ENCODE measurements at regions not wholly inside any gene's neighbourhood (a gene's known extent, or its start where the extent isn't known, plus 50 kb on each side); places are given as distances from the start of the nearest gene placed in this dataset.
"Not testable (repeated sequence)": the region's sequence is repeated elsewhere in the genome, so short reads cannot be mapped to it uniquely, and the experiment has no call there.

DNA sequence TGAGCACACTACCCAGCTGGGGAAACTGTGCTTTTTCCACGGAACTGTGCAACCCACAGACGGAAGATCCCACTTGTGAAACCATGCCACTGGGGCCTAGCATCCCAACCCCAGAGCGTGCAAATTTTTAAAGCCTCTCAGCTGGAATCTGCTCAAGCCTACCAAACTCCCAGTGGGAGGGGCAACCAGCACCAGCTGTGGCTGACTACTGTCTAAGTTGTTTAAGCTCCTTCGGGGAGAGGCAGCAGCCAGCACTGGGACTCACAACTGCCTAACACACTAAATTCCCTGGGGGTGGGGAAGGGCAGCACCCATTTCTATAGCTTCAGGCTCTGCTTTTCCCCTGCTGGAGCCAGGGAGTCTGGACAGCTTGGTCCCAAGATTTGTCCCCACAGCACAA is 287.6 kb upstream of the MSX2 start:
- DNase-seq (ENCODE audit: low read depth) = no peak

DNA sequence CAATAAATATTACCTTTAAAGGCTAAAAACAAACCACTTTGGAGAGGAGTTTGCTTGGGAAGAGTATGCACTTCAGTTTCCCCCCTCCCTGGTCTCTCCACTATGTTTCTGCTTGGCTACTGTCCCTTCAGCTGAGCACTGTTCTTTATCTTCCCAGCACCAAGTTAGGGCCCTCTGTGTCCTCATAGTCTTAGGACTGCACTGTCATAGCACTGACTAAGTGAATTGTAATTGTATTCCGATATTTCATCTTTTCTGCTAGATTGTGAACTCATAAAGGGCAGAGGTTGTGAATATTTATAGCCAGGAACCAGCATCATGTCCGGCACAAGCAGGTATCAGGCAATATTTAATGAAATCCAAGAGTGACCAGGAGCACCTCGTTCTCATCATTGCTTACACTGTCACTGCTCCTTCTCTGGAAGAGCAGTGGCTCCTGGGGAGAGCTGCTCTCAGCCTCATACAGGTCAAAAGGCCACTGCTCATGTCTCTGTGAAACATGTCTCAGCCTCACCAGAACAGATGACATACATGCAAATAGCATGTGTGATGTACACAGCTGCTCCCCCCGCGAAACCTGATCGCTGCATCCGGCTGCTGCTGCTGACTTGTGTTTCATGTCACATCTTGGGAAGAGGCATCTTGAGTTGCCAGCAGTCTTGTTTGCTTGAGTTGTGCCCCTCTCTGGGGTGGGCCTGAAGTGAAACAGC is 279.7 kb upstream of the MSX2 start:
- no peak for DNase-seq (ENCODE audit: low read depth)

DNA sequence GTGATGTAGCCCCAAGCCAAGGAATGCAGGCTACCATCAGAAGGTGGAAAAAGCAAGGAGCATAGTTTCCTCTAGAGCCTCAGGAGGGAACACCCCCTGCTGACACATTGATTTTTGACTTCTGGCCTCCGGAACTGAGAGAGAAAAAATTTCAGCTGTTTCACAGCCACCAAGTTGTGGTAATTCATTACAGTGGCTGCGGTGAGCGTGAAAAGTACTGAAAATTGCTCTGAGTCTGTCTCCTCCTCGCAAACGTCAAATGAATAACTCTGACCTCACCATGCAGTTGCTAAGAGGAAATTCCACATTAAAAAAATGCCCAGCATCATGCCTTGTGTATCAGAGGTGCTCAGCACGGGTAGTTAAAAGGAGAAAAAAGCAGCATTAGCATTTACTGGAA is 277.9 kb upstream of the MSX2 start:
- DNase-seq (ENCODE audit: low read depth) = no peak

DNA sequence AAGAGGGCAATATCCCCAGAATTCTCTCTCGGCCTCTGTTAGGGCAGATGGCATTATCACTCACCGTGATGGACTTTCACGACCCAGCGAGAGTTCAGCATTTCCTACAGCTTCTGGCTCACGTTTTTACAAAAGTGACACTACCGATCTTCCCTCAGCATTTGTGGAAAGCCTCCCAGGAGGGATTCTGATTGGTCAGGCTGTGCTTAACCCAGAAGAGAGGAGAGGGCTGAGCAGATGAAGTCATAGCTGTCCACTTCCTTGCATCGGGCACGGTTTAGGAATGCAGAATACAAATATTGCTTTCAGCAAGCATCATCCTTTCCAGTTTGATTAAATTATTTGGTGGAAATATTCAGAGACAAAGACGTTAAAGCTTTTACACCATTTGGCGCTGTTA is 277.4 kb upstream of the MSX2 start:
- no peak for DNase-seq (ENCODE audit: low read depth)

DNA sequence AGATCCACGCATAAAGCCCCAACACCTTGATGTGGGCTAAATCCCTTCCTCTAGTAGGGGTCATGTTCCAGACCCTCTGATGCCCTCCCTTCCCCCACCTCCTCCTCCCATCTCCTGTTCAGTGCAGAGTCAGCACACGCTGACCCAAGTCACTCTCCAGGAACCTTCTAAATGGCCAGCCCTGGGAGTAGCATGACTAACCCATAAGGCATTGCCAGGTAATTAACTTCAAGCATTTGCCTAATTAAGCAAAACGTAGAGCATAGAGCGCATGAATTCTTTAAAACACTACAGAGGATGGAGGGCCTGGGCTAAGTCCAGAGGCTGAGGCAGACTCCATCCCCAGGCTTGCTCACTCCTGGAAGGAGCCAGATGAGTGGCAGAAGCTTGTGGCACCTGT is 276.3 kb upstream of the MSX2 start:
- DNase-seq (ENCODE audit: low read depth) = no peak

DNA sequence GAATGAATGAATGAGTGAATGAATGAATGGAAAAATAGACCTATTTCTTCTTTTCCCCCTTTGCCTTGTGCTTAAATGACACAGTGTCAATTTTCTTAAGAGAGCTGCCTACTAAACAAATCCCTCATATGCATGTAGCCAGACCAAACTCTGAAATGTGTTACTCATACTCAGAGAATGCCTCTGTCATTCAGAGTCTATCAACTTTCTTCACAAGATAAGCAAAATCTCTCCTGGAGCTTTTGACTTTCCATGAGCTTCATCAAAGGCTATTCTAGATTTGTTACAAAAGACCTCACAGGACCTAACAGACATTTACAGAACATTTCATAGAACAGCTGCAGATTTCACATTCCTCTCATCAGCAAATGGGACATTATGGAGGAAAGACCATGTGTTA is 275.7 kb upstream of the MSX2 start:
- no peak for DNase-seq (ENCODE audit: low read depth)

DNA sequence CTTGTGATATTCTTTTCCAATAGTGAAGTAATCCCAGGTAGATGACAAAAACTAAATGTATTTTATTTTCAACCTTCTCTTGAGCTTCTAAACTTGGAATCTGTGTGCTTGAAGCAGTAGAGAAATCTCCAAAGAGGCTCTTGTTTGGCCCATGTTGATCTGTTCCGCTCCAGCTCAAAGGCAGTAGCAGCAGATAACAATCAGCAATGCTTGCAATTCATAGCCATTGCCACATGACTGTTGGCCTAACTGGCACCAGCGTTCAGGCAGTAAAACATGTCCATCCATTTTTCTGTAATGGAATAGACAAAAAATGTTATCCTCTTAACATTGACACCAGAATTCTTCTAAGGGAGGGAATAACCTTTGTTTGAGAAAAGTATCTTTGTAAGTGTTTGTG is 270.7 kb upstream of the MSX2 start:
- no peak for DNase-seq (ENCODE audit: low read depth)

DNA sequence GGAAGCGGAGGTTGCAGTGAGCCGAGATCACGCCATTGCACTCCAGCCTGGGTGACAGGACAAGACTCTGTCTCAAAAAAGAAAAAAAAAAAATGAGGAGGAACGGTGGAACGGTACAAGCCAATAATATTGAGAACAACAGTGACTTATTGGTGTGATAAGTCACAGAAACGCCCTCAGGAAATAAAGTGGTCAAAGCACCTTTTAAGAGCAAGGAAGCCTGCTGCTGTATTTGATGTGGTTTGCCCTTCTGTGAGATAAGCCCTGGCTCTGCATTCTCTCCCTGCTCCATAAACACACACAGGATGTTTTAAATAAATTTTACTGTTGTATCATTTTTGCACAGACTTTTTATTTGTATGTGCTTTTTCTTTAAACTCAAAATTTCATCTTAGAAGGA is 269.9 kb upstream of the MSX2 start:
- DNase-seq (ENCODE audit: low read depth) = no peak

DNA sequence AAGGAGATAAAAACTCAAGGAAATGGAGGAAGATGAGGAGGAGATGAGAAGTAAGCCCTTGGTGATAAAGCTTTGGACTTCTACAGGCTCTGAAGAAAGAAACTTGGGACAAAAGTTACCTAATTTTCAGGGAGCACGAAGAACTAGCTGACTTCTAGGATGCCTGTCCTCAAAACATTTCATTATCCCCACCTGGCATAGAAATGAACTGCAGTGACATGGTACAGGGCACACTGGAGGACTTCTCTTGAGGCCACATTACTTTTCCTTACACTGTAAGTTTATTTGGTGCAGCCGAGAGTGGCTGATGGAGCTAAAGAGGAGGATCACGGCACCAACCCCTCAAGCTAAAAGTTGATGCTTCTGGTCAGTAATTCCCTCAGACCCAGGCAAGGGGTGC is 269.5 kb upstream of the MSX2 start:
- no peak for DNase-seq (ENCODE audit: low read depth)

DNA sequence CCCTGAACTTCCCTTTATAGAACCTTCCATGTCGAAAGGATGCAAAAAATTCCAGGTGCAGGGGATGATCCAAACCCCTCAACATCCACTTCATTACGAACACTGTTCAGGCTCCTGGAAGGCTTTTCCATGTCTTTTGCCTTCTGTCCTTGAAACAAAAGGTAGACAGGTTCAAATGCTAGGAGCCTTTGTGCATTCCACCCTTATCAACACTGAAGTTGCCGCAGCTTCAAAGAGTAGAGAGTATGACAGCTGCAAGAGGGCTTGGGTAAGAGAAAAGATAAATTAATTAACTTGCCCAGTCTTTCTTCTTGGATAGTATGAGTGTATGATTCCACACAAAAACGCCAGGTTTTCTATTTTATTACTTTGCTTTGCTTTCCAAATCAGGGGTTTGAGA is 269.1 kb upstream of the MSX2 start:
- DNase-seq (ENCODE audit: low read depth) = no peak

DNA sequence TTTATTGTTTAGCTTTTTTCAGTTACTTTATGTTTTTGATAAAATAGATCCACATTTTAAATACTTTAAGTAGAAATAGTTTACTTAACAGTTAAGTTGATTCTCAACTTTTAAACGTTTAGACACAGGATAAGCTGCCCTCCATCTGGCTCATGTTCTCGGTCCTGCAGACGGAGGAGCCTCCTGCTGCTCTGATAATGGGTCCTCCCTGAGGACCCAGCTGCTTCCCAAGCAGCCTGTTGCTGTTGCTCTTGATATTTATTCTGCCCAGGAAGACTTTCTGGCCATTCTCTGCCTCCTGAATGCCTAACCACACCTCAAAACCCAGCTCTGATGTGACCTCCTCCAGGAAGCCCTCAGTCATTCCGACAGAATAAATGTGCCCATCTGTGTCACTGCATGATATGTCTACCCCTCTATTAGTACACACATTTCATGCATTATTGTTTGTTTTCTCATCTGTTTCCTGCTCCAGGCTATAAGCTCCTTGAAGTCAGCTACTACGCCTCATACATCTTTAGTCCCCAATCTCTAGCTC is 267.2 kb upstream of the MSX2 start:
- DNase-seq (ENCODE audit: low read depth) = no peak

DNA sequence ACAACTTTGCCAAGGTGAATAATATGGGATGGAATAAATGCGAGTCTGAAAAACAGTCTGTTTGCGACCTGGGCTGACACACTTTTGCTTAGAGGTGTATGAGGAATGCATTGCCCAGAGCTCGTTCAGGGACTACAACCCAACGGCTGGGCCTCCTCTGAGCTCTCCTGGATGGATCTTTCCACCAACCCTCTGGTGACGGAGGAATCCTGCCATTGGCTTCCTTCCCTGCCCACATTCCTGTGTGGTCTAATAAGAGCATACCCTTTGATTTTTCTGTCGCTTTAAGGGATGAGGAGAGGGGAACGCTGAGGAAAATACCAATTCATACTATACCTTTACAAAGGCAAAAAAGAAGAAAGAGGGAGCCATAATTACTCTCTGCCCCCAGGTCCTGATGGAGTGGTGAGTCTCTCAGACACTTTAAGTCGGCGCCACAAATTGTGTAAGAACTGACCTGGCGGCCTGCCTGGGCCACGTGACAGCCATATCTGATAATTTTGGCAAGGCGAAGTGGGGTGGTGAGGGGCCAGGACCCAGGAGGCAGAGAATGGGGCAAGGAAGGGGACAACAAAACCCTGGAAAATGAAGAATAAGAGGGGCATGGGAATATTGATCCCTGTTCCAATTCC is 265.2 kb upstream of the MSX2 start:
- no peak for DNase-seq (ENCODE audit: low read depth)

DNA sequence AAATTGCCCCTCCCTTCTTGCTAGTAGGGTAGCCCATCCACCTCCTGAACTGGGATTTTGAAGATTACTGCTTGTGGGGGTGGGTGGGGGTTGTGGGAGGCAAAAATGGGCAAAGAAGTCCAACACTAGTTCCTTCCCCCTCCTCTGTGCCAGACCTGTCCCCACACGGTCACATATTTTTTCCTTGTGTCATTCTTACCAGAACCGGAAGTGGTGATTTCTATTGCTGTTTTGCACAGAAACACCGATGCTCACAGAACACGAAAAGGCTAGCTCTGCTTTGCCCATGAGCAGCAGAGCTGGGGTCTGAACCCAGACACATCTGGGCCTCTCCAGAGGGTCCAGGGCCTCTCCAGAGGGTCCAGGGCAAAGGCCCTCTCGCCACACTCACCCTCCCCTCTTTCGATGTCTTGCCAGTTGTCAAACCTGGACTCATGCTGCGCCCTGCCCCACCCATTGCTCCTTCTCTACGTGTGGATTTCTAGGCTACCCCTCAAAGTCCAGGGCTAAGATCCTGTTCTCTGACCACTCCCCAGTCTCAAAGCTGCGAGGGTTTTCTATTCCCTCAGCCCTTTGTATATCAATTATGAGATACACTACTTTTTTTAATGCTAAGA is 264.4 kb upstream of the MSX2 start:
- DNase-seq (ENCODE audit: low read depth) = no peak

DNA sequence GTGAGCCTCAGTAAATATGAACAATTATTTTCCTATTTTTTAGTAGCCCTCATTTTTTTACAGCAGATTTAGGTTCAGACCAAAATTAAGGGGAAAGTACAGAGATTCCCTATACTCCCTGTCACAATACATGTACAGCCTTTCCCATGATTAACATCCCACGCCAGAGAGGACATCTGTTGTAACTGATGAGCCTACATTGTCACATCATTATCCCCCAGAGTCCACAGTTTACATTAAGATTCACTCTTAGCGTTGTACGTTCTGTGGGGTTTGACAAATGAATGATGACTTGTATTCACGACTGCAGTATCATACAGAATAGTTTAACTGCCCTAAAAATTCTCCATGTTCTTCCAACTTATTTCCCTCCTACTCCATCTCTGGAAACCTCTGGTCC is 262.3 kb upstream of the MSX2 start:
- no peak for DNase-seq (ENCODE audit: low read depth)

DNA sequence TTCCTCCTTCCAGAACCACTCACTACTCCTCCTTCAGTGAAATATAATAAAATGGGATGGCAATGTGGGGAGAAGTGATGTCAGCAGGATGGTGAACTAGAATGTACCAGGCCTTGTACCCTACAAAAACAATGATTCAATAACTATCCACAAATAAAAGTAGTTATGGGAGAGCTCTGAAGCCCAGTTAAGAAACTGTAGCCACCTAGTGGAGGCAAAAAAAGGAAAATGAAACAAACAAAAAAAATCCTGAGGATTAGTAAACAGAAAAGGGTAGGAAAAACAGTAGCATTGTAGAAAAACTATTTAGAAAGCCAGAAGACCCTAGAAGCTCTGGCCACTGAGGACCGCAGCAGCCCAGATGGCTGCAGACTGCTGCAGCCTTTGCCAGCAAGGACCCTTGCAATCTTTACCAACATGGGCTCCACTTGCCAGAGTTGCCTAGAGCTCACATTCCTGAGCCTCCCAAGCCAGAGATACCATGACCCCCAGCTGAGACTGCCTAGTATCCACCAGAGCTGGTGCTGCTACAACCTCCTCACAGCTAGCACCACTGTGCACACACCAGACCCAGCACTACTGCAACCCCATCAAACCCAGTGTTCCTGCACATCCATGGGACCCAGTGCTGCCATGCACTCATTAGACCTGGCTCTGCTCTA is 259.7 kb upstream of the MSX2 start:
- no peak for DNase-seq (ENCODE audit: low read depth)

DNA sequence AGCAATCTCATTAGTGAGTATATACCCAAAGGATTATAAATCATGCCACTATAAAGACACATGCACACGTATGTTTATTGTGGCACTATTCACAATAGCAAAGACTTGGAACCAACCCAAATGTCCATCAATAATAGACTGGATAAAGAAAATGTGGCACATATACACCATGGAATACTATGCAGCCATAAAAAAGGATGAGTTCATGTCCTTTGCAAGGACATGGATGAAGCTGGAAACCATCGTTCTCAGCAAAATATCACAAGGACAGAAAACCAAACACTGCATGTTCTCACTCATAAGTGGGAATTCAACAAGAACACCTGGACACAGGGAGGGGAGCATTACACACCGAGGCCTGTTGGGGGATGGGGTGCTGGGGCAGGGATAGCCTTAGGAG is 252.9 kb upstream of the MSX2 start:
- not testable (repeated sequence) for DNase-seq (ENCODE audit: low read depth)

DNA sequence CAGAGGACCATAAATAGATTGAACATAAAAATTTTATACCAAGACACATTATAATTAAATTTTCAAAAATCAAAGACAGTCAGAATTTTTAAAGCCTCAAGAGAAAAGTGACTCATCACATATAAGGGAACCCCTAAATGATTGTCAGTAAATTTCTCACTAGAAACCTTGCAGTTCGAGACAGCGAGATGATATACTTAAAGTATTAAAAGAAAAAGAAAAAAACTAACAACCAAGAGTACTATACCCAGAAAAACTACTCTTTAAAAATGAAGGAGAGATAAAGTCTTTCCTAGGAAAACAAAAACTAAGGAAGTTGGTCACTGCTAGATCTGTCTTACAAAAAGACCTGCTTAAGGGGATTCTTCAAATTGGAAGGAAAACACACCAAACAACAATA is 251.4 kb upstream of the MSX2 start:
- DNase-seq (ENCODE audit: low read depth) = no peak

DNA sequence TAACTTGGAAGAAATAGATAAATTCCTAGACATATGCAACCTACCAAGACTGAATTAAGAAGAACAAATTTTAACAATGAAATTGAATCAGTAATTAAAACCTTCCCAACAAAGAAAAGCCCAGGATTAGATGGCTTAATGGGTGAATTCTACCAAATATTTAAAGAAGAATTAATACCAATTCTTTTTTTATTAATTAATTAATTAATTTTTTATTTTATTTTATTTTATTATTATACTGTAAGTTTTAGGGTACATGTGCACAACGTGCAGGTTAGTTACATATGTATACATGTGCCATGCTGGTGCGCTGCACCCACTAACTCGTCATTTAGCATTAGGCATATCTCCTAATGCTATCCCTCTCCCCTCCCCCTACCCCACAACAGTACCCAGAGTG is 248.4 kb upstream of the MSX2 start:
- DNase-seq (ENCODE audit: low read depth) = not testable (repeated sequence)

DNA sequence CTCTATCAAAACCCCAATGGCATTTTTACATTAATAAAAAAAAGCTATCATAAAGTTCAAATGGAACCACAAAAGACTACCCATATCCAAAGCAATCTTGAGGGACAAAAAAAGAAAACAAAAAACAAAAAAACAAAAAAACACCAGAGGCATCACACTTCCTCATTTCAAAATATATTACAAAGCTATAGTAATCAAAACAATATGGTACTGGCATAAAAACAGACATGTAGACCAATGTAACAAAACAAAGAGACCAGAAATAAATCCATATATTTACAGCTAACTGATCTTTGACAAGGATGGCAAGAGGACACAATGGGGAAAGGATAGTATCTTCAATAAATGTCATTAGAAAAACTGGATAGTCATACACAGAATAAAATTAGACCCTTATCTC is 245.1 kb upstream of the MSX2 start:
- DNase-seq (ENCODE audit: low read depth) = no peak

DNA sequence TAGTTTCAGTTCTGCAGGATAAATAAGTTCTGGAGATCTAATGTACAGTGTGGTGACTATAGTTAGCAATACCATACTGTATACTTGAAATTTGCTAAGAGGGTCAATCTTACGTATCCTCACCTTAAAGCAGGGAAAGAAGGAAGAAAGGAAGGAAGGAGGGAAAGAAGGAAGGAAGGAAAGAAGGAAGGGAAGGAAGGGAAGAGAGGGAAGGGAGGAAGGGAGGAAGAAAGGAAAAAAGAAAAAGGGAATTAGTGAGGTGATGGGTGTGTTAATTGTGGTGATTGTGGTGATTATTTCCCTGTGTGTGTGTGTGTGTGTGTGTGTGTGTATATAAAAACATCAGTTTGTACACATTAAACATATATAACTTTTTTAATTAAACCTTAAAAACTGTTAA is 242.6 kb upstream of the MSX2 start:
- DNase-seq (ENCODE audit: low read depth) = no peak

DNA sequence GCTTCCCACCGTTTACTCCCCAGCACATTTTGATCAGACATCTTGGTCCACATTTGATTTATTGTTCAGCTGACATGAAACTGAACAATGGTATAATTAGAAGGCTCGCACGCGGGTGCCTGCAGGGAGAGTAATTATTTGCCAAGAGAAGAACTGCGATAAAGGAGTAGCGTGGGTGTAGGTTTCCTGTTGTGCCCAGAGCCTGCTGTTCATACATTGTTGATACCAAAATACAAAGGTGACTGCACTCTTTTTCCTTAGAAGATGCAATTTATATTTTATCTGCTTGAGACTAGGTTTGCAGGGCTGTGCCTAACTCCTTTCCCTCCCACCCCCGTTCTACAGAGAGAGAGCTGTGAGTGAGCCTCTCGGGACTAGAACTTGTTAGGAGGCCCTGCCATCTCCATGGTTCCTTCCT is 241.8 kb upstream of the MSX2 start:
- DNase-seq (ENCODE audit: low read depth) = no peak

DNA sequence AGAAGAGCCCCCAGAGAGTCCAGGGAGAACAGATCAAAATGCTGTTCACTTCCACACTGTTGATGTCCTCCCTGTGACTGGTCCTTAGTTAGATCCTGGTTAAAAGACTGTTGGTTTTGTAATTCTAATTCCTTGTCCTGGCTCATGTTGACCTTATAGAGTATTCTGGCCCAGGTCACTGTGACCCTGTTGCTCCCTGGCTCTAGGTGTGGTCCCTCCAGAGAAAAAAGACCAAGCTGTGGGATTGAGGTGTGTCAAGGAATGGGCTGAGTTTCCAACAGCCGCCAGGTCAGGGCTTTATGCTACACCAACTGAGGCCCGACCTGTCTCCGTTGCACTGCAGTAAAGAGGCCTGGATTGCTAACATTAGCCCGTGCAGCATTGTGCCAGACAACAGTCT is 241.0 kb upstream of the MSX2 start:
- DNase-seq (ENCODE audit: low read depth) = no peak

DNA sequence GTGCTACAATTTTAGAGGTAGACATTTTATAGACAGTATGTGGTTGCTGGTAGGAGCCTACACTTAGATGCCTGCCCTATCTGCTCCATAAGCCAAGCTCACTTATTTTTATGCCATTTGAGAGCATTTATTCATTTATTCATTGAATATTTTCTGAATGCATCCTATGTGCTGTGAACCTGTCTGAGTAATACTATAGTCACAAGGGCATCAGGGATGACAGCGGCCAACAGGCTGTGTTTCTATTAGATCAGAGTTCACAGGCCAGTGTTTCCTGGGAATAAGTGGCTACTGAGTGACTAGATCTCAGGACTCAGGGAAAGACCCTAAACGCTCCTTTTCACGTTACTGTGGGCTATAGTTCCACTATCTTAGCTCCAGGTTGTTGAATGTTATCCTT is 235.2 kb upstream of the MSX2 start:
- DNase-seq (ENCODE audit: low read depth) = no peak
